HG02981 (cell line): ENCODE measurements at regions not wholly inside any gene's neighbourhood (a gene's known extent, or its start where the extent isn't known, plus 50 kb on each side); places are given as distances from the start of the nearest gene placed in this dataset.
"Not testable (repeated sequence)": the region's sequence is repeated elsewhere in the genome, so short reads cannot be mapped to it uniquely, and the experiment has no call there.

Source experiments
- ATAC-seq: cut with Tn5 transposase; IDR thresholded peaks from one replicate; pipeline ENCODE4 v1.9.1; 2021; ENCODE audit warnings: mild to moderate bottlenecking, moderate library complexity; ENCODE audit not compliant: unreplicated experiment

DNA sequence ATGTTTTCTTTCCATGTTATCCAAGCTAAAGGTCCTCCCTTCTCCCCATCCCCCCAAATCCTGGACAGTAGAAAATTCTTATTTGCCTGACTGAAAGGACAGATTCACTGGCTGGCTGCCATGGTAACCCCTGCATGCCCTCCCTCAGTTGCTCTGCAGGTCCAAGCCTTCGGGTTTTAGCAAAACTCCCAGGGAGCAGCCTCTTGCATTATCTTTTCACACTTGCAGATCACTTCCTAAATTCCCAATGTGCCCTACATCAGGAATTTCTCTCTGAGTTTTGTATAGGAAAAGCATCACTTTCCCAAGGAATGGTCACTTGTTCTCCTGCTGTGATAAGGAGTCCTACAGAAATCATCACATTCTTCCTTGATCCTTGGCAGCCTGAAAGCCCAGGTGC lies 75.0 kb upstream of the TENM4 start:
- ATAC-seq: no peak

DNA sequence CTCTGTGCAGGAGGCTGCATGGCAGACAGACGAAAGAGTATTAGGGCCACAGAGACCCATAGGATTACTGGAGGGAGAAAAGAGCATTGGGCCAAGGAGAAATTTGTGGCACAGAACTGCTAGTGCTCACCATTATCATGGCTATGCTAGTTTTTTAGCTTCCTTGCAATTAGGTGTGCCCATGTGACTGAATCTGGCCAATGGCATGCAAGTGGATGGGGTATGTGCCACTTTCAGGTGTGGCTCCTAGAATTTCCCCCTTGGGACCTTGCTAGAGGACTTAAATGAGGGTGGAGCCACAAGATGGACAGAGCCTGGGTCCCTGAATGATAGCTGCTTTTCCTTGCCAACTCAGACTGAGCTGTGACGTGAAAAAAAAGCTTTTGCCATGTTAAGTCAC lies 73.9 kb upstream of the TENM4 start:
- no peak for ATAC-seq

DNA sequence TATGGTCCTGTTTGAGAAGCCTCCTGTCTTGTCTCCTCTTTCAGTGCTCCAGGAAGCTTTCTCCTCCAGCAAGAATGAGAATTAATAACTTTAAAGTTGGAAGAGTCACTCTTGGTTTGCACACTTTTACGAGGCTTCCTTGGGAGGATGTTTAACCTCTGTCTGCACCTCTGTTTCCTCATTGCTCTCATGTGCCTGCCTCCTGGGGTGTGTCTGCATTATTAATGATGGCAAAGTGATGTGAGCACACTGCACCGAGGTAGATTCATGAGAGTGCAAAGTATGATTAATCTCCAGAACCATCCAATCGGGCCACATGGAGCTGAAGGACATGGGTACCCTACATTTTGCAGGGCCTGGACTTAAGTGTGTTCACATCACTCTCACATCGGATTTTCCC lies 73.5 kb upstream of the TENM4 start:
- ATAC-seq: no peak

DNA sequence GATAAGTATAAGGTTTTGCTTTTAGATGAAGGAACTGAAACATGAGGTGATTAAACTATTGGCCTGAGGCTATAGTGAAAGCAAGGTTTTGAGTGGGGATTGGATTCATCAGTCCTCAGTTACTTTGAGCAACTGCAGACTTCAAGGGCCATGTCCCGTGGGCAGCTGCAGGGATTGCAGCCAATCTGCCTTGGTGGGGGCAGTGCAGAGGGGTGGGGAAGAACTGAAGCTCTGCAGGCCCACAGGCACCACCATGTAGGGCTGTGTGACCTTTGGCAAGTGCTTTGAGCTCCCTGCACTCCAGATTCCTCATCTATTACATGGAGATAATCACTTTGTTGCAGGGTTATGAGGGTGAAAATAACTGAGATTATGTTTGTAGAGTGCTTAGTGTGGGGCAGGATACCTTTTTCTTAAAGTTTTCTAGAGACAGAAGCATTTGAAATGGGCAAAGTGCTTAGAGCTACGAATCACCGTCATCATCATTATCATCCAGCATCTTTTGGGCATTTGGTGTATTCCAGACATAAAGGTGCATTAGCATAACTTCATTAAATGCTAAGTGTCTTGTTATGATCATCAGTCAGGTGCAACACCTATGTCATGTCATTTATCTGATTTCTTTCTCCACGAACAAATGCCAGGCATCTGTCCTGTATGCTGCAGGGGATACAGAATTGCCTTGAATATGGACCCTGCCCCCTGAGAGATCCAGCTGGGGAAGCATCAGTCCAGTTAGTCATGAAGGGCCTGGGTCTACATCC lies 72.1 kb upstream of the TENM4 start:
- ATAC-seq: no peak

DNA sequence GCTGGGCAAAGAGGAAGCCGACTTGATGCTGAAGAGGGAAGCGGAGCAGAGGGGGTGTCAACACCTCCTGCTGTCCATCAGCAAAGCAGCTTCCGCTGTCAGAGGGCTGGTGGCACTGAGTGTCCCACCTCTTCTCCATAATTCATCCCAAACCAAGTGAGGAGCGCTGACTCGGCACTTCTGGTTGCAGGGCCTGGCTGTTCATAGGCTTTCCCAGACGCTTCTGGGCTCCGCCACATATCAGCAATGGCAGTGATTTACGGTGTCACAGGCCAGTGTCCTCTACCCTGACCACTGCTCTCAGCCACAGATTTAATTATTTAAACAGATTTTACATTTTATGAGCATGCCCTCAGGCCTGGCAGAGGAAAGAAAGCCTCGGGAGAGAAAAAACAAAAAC lies 70.1 kb upstream of the TENM4 start:
- no peak for ATAC-seq

DNA sequence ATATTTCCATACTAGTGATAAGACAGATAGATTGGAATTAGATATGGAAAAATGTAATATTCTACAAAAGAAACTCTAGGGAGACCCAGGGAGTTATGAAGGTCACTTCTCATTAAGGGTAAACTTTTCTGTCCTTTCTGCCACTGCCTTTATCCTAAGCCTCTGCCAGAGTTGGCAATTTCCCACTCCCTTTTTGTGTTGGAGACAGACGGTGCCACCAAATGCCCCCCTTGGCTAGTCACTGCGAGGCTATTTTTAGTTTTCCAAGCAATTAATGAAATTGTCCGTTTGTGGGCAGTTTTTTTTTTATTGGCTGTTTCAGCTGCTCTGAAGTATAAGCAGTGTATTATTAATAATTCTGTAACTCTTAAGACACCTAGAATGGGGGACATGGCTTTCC lies 67.6 kb upstream of the TENM4 start:
- ATAC-seq: no peak

DNA sequence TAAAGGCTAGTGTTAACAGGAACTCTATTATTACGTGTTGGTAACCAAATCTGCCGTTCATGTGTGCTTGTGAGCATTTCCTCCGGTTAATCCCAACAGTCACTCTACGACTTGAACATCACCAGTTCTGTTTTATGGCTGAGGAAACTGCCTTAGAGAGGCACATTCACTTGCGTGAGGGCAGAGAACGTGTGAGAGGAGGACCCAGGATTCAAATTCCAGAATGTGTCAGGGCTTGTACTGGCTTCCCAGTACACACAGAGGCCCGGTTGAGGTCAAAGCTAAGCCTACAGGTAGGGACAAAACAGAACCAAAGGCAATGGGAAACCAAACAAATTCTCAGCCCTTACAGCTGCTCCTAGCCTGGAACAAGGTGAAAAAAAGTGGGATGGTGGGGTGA lies 66.9 kb upstream of the TENM4 start:
- no peak for ATAC-seq

DNA sequence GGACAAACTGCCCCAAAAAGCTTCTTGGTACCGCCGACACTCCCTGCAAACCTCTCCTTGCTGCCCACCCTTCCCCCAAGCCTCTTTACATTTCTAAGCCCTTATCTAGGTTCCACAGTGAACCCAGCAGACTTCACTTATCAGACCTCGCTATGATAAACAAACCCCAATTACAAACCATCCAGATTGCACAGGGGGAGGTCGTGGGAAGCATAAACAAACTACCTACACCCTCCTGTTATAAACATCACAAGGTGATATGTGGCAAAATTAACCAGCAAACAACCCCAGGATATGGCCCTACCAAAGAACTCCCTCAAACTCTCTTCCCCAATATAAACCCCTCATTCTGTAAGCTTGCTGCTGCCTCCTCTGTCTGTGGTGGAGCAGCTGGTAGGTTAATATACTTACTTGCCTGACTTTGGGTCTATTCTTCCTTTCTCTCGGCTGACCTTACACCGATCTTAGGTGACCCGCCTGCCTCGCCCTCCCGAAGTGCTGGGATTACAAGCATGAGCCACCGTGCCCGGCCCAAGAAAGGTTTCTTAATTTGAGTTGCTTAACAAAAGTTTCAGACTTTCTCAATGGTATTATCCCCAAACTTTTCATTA lies 66.0 kb upstream of the TENM4 start:
- ATAC-seq: no peak

DNA sequence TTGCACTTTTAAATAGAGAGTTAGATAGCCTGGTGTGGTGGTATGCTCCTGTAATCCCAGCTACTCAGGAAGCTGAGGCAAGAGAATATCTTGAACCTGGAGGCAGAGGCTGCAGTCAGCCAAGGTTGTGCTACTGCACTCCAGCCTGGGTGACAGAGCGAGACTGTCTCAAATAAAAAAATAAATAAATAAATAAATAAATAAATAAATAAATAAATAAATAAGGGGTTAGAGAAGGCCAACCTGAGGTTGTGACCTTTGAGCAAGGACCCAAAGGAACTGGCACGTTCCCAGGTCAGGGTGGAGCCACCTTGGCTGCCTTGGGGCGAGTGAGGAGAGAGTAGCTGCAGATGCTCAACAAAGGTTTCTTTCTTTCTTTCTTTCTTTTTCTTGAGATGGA lies 65.3 kb upstream of the TENM4 start:
- ATAC-seq: no peak

DNA sequence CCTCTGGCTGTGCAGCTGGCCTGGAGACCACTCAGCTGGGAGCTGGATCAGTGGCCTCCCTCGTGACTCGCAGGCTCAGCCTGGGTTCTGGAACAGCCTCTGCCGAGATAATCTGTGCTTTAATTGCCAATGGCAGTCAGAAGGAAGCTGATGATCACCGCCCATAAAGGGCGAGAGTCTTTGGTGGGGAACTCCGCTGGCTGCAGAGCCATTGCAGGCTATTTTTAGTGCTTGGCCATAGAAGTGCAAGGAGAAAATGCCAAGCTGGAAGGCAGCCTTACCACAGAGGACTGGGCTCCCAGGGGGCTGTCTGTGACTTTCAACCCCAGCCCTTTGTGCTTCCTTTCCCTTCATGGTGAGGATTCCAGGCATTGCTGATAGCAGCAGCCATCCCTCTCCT lies 62.2 kb upstream of the TENM4 start:
- no peak for ATAC-seq

DNA sequence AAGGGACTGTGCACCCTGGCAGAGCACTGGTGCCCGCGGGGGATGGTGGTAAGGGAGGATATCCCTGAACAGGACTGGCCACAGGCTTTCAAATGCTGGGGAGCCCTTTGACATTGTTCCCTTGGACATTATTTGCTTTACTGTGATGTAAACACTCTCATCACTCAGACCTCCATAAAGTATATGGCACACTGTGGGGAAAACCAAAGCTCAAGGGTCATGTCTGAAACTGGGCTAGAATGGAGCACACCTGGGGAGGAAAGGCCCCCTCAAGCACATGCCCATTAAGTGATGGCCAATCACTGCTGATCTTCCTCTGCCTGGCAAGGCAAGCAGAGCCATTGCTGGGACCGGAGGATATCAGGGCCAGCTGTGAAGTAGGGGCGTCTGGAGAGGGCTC lies 60.9 kb upstream of the TENM4 start:
- no peak for ATAC-seq

DNA sequence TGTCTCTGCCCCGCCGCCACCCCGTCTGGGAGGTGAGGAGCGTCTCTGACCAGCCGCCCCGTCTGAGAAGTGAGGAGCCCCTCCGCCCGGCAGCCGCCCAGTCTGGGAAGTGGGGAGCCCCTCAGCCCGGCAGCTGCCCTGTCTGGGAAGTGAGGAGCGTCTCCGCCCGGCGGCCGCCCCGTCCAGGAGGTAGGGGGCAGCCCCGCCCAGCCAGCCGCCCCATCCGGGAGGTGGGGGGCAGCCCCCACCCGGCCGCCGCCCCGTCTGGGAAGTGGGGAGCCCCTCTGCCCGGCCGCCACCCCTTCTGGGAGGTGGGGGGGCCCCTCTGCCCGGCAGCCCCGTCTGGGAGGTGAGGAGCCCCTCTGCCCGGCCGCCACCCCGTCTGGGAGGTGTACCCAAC lies 59.1 kb upstream of the TENM4 start:
- ATAC-seq: not testable (repeated sequence)

DNA sequence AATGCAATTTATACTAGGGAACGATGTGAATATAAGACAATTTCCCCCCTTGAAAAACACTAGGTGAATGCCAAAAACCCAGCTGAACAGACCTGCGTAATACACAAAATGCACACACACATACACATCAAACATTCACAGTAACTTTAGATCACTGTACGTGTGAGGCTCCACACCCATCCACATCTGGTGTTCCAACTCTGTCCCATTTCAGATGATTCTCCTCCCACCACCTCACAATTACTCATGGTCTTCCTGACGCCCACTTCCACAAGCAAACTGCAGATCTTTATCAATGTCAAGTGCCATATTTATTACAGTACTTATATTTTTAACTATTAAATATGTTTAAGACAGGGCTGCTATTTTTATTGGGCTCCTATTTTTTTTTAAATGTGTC lies 57.8 kb upstream of the TENM4 start:
- ATAC-seq: no peak

DNA sequence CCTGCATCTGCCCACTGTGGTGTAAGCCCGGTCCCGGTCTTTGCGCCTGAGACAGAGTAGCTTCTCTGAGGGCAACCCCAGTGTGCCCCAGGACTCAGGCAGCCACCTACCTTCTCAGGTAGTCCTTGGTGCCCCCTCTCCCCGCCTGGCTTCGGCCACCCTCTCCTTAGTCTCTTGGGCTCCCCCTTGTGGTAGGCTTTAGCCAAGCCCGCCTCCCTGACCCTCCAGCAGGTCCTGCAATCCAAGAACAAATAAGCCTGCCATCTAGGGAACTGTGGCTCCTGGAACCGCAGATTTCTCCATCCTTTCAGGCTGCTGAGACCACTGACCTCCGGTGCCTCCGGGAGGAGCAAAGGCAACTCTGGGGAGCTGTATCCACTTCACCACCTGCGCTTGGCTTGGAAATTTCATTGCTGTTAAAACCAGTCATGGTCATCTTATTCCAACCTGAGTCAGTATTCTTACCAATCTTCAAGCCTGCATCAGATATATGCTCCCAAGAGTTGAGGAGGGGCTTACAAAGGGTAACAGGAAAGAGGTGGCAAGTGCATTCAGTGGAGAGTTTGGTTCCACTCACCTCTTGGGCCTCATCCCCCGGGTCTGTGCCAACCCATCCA lies 52.8 kb upstream of the TENM4 start:
- ATAC-seq: peak; percentile 78

DNA sequence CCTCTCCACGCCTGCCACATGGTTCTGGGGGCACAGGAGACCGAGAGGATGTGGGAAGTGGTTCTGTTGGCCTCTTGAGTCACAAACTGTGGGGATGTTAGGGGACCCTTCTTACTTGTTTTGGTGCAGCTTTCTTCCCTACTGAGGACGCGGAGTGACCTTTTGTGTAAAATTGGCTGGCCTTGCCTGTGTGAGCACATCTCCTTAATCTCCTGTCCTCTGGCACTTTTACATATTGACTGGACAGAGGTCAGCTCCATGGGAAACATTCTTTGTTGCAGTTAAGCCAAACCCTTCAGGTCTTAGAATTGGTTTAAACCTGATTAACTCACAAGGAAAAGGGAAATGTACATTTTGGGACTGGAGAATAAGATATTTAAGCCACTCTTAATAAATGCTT lies 51.2 kb upstream of the TENM4 start:
- no peak for ATAC-seq
